B cell (primary cell): ENCODE measurements at regions not wholly inside any gene's neighbourhood (a gene's known extent, or its start where the extent isn't known, plus 50 kb on each side); places are given as distances from the start of the nearest gene placed in this dataset.

Experiments used
- ATAC-seq: fragments of 200-7000 bp; cut with Tn5 transposase; one replicate; pipeline ENCODE4 v1.10.0; 2021; ENCODE audit warnings: low read depth, mild to moderate bottlenecking, moderate number of reproducible peaks, moderate library complexity
- CTCF ChIA-PET: fragments of 350-600 bp; sonication (Branson Sonifier 250); formaldehyde crosslinking; loops from one replicate; lab custom pipeline; 2021; ENCODE audit warnings: antibody characterized with exemption, inconsistent platforms; lab: Charles Lee
- POLR2A ChIA-PET: fragments of 350-600 bp; sonication (Branson Sonifier 250); formaldehyde crosslinking; loops from one replicate; lab custom pipeline; 2021; ENCODE audit warnings: antibody characterized with exemption; lab: Charles Lee
- DNase-seq: peaks from one replicate; pipeline ENCODE4 v3.0.0; 2013
- H2AFZ ChIP-seq: 2 replicates; pipeline ENCODE4 v1.6.1; 2012; ENCODE audit warnings: mild to moderate bottlenecking, low read depth, low read length; ENCODE audit not compliant: insufficient read depth, poor library complexity, severe bottlenecking
- H3K27ac ChIP-seq, 2 donors: 1 replicate in 1 of 2; 2 replicates in 1 of 2; pipeline ENCODE4 v1.5.1; 2012 to 2013; ENCODE audit warnings: low read length in 2 of 2, mild to moderate bottlenecking in 2 of 2, moderate library complexity in 1 of 2
- H3K27me3 ChIP-seq, 4 experiments: fragments of 200-600 bp in 1 of 4; sonication (generic) in 1 of 4; replicated peaks in 1 of 4; 1 replicate in 2 of 4; 2 replicates in 2 of 4; pipeline versions ENCODE4 v1.6.1 to v1.7.0; 2013 to 2016; ENCODE audit warnings: low read length in 3 of 4, mild to moderate bottlenecking in 2 of 4, mixed read lengths in 1 of 4, moderate library complexity in 1 of 4; ENCODE audit not compliant: insufficient read depth in 4 of 4, control insufficient read depth in 3 of 4; ENCODE audit errors: control extremely low read depth in 1 of 4
- H3K36me3 ChIP-seq, 2 experiments: replicated peaks in 1 of 2; 1 replicate in 1 of 2; 2 replicates in 1 of 2; pipeline versions ENCODE4 v1.6.1 to v1.7.1; 2013; ENCODE audit warnings: low read length in 1 of 2; ENCODE audit not compliant: insufficient read depth in 2 of 2, control insufficient read depth in 1 of 2; ENCODE audit errors: control extremely low read depth in 1 of 2, extremely low read depth in 1 of 2
- H3K4me1 ChIP-seq, 2 donors: fragments of 200-600 bp in 1 of 2; sonication (generic) in 1 of 2; 1 replicate in 1 of 2; 2 replicates in 1 of 2; pipeline versions ENCODE4 v1.5.1 to v1.6.1; 2013 to 2017; ENCODE audit warnings: low read length in 2 of 2; ENCODE audit not compliant: control insufficient read depth in 2 of 2, insufficient read depth in 2 of 2
- H3K4me2 ChIP-seq: replicated peaks from 2 replicates; pipeline ENCODE3; 2012; ENCODE audit warnings: mild to moderate bottlenecking, low read depth, low read length; ENCODE audit not compliant: poor library complexity, severe bottlenecking
- H3K4me3 ChIP-seq, 5 experiments: fragments of 200-600 bp in 1 of 5; sonication (generic) in 1 of 5; 1 replicate in 3 of 5; 2 replicates in 2 of 5; pipeline versions ENCODE4 v1.5.1 to v1.7.0; 2011 to 2016; ENCODE audit warnings: low read length in 4 of 5, mild to moderate bottlenecking in 4 of 5, low read depth in 2 of 5, control low read depth in 1 of 5, moderate library complexity in 1 of 5; ENCODE audit not compliant: insufficient read depth in 1 of 5; ENCODE audit errors: control extremely low read depth in 1 of 5, extremely low read depth in 1 of 5
- H3K79me2 ChIP-seq: fragments of 200-600 bp; sonication (generic); one replicate; pipeline ENCODE4 v1.6.0; 2016; ENCODE audit warnings: low read length; ENCODE audit not compliant: control insufficient read depth, insufficient read depth
- H3K9ac ChIP-seq: fragments of 200-600 bp; sonication (generic); 2 replicates; pipeline ENCODE4 v1.6.1; 2017; ENCODE audit warnings: mild to moderate bottlenecking, low read length, moderate library complexity
- H3K9me3 ChIP-seq, 3 donors: one replicate each; pipeline versions ENCODE4 v1.6.1 to v1.7.1; 2013; ENCODE audit warnings: low read length in 2 of 3; ENCODE audit not compliant: control insufficient read depth in 2 of 3, insufficient read depth in 1 of 3; ENCODE audit errors: control extremely low read depth in 1 of 3
- H4K20me1 ChIP-seq: 2 replicates; pipeline ENCODE4 v1.6.0; 2012; ENCODE audit warnings: mild to moderate bottlenecking, low read length; ENCODE audit not compliant: insufficient read depth, control insufficient read depth, poor library complexity, severe bottlenecking
- H3K27ac Mint-ChIP-seq: one replicate; pipeline ENCODE4 v1.8.0; 2021; ENCODE audit warnings: mixed read lengths
- H3K27me3 Mint-ChIP-seq: one replicate; pipeline ENCODE4 v1.8.0; 2021; ENCODE audit warnings: mixed read lengths
- H3K4me1 Mint-ChIP-seq: one replicate; pipeline ENCODE4 v1.8.0; 2021; ENCODE audit warnings: mixed read lengths
- H3K4me3 Mint-ChIP-seq: one replicate; pipeline ENCODE4 v1.8.0; 2021; ENCODE audit warnings: mixed read lengths
- H3K9me3 Mint-ChIP-seq: one replicate; pipeline ENCODE4 v1.8.0; 2022; ENCODE audit warnings: mixed read lengths; ENCODE audit not compliant: insufficient read depth
- CTCF ChIP-seq: fragments of 200-600 bp; IDR thresholded peaks from one replicate; pipeline ENCODE4 v1.8.0; 2022; ENCODE audit warnings: antibody characterized with exemption, mild to moderate bottlenecking
- EZH2 ChIP-seq: IDR thresholded peaks from 2 replicates; pipeline ENCODE4 v1.6.1; 2012; ENCODE audit warnings: borderline replicate concordance, low read depth, mild to moderate bottlenecking, moderate library complexity, low read length; ENCODE audit not compliant: insufficient read depth, poor library complexity, severe bottlenecking
- WGBS: methylation state at CpG from one replicate; pipeline ENCODE4 v1.1.5; 2013; ENCODE audit warnings: missing lambda C conversion rate; ENCODE audit not compliant: insufficient coverage; 5-methylcytosine and 5-hydroxymethylcytosine counted together
- intact Hi-C: fragments of 100-400 bp; cut with micrococcal nuclease; formaldehyde crosslinking; loops from one replicate; pipeline ENCODE4 v1.10.0; 2022

GRCh38 chr15:95840004-95840403 lies 490.5 kb upstream of the NR2F2 start:
- H3K27ac Mint-ChIP-seq = no peak overlapping the region
- H4K20me1 ChIP-seq = no peaks in the 10 kb centered on the region
- ChIA-PET POLR2A (no interaction called here), CTCF (no interaction called here)
- no peak overlapping the region for H3K4me3 Mint-ChIP-seq
- H3K4me1 ChIP-seq = no peaks in the 10 kb centered on the region
- no peaks in the 10 kb centered on the region for H3K9me3 ChIP-seq
- no peak for DNase-seq
- no peaks in the 10 kb centered on the region for H3K27me3 ChIP-seq
- H3K79me2 ChIP-seq = no peaks in the 10 kb centered on the region
- no peak overlapping the region for H3K4me2 ChIP-seq
- H3K27me3 Mint-ChIP-seq = no peaks in the 10 kb centered on the region
- H3K4me3 ChIP-seq = no peak overlapping the region
- H3K4me1 Mint-ChIP-seq = no peaks in the 10 kb centered on the region
- no CpG with 5 or more reads among the region's 4 CpGs for WGBS
- no peak overlapping the region for H3K27ac ChIP-seq
- no peak overlapping the region for H3K9ac ChIP-seq
- intact Hi-C loops = no loop called here
- no peak for TF ChIP-seq CTCF
- TF ChIP-seq EZH2 = no peak
- H3K9me3 Mint-ChIP-seq = no peaks in the 10 kb centered on the region
- no peaks in the 10 kb centered on the region for H3K36me3 ChIP-seq
- no peak overlapping the region for H2AFZ ChIP-seq
- no peak for ATAC-seq

- ChIA-PET CTCF (no interaction called here), POLR2A (no interaction called here)
- ATAC-seq (no peak), DNase-seq (no peak)
- Histone ChIP-seq H3K36me3 (no peaks in the 10 kb centered on the region), H3K9me3 (no peaks in the 10 kb centered on the region), H3K27me3 (no peaks in the 10 kb centered on the region), H3K4me2 (no peak overlapping the region), H2AFZ (no peak overlapping the region), H4K20me1 (no peaks in the 10 kb centered on the region), H3K79me2 (no peaks in the 10 kb centered on the region), H3K27ac (no peak overlapping the region), H3K9ac (no peak overlapping the region), H3K4me3 (no peak overlapping the region), H3K4me1 (no peaks in the 10 kb centered on the region)
- WGBS = 100% methylated on average over 2 of the region's 6 CpGs
- TF ChIP-seq EZH2 (no peak), CTCF (no peak)
- no peak overlapping the region for H3K4me3 Mint-ChIP-seq
- no peaks in the 10 kb centered on the region for H3K27me3 Mint-ChIP-seq
- H3K9me3 Mint-ChIP-seq = no peaks in the 10 kb centered on the region
- no peak overlapping the region for H3K27ac Mint-ChIP-seq
- H3K4me1 Mint-ChIP-seq = no peaks in the 10 kb centered on the region
- intact Hi-C loops = no loop called here
Observed at GRCh38 chr15:95840855-95841254, 489.6 kb upstream of the NR2F2 start.
